ENCODE measurements at regions not wholly inside any gene's neighbourhood (a gene's known extent, or its start where the extent isn't known, plus 50 kb on each side); places are given as distances from the start of the nearest gene placed in this dataset.

- TF ChIP-seq, protein P1, sequence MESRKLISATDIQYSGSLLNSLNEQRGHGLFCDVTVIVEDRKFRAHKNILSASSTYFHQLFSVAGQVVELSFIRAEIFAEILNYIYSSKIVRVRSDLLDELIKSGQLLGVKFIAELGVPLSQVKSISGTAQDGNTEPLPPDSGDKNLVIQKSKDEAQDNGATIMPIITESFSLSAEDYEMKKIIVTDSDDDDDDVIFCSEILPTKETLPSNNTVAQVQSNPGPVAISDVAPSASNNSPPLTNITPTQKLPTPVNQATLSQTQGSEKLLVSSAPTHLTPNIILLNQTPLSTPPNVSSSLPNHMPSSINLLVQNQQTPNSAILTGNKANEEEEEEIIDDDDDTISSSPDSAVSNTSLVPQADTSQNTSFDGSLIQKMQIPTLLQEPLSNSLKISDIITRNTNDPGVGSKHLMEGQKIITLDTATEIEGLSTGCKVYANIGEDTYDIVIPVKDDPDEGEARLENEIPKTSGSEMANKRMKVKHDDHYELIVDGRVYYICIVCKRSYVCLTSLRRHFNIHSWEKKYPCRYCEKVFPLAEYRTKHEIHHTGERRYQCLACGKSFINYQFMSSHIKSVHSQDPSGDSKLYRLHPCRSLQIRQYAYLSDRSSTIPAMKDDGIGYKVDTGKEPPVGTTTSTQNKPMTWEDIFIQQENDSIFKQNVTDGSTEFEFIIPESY (IDR thresholded peaks at IDR 0.05; ENCODE audit: extremely low read depth, insufficient replicate concordance, low read length): no peak
- TF ChIP-seq REST (IDR thresholded peaks at IDR 0.05; ENCODE audit: low read depth): no peak
- no peak for TF ChIP-seq CBX3 (IDR thresholded peaks at IDR 0.05; ENCODE audit: low read depth)
These were observed 120.4 kb downstream of the CT47B1 start (continued) for GRCh38 chrX:120755066-120755846.

GRCh38 chrX:120753413-120754251 is 122.0 kb downstream of the CT47B1 start:
- ChIA-PET POLR2A (no interaction called here), CTCF (no interaction called here), RAD21 (ENCODE audit: low non-redundant PET in 1 of 2, low total read pairs in 2 of 2, uncharacterized antibody in 2 of 2, unreplicated experiment in 2 of 2) (no interaction called here)
- H3K27ac ChIP-seq (ENCODE audit: low read depth, low read length): no peak overlapping the region
- no peaks in the 10 kb centered on the region for H3K9me2 ChIP-seq (ENCODE audit: insufficient read depth)
- DNase-seq (ENCODE audit: low read depth, low spot score) (no peak), ATAC-seq (no peak)
- no peak overlapping the region for H2AFZ ChIP-seq (ENCODE audit: low read depth, low read length, poor library complexity, severe bottlenecking)
- H3K79me2 ChIP-seq (ENCODE audit: insufficient read depth, low read length): no peaks in the 10 kb centered on the region
- no peaks in the 10 kb centered on the region for H3K27me3 ChIP-seq (ENCODE audit: insufficient read depth, low read length)
- TF ChIP-seq, protein P2, sequence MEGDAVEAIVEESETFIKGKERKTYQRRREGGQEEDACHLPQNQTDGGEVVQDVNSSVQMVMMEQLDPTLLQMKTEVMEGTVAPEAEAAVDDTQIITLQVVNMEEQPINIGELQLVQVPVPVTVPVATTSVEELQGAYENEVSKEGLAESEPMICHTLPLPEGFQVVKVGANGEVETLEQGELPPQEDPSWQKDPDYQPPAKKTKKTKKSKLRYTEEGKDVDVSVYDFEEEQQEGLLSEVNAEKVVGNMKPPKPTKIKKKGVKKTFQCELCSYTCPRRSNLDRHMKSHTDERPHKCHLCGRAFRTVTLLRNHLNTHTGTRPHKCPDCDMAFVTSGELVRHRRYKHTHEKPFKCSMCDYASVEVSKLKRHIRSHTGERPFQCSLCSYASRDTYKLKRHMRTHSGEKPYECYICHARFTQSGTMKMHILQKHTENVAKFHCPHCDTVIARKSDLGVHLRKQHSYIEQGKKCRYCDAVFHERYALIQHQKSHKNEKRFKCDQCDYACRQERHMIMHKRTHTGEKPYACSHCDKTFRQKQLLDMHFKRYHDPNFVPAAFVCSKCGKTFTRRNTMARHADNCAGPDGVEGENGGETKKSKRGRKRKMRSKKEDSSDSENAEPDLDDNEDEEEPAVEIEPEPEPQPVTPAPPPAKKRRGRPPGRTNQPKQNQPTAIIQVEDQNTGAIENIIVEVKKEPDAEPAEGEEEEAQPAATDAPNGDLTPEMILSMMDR (IDR thresholded peaks at IDR 0.05 in 2 of 3, conservative IDR thresholded peaks at IDR 0.05 in 1 of 3; ENCODE audit: borderline replicate concordance in 1 of 3, insufficient read depth in 1 of 3, low read depth in 2 of 3, low read length in 2 of 3): no peak
- no peak for TF ChIP-seq EGR1 (IDR thresholded peaks at IDR 0.05; ENCODE audit: low read depth)
- no peak for TF ChIP-seq ELF1 (IDR thresholded peaks at IDR 0.05; ENCODE audit: borderline replicate concordance, low read depth)
- TF ChIP-seq MAX (IDR thresholded peaks at IDR 0.05): no peak
- no peak for TF ChIP-seq ZFX (IDR thresholded peaks at IDR 0.05)
- no peak overlapping the region for H3K9ac ChIP-seq (ENCODE audit: low read length)
- BruUV-seq (replicated peaks): no TSS peak
- intact Hi-C loops (cut with micrococcal nuclease): no loop called here
- H3K4me3 ChIP-seq (replicated peaks in 1 of 2; ENCODE audit: low read depth in 1 of 2, low read length in 2 of 2): no peak overlapping the region
- H3K4me2 ChIP-seq (ENCODE audit: low read length): no peak overlapping the region
- no peaks in the 10 kb centered on the region for H3K4me1 ChIP-seq (ENCODE audit: control insufficient read depth in 1 of 2, insufficient read depth in 2 of 2, low read length in 2 of 2)
- H3K36me3 ChIP-seq (ENCODE audit: control insufficient read depth in 1 of 2, insufficient read depth in 2 of 2, low read length in 2 of 2): no peaks in the 10 kb centered on the region
- H3K9me3 ChIP-seq (ENCODE audit: control insufficient read depth in 1 of 2, insufficient read depth in 1 of 2, low read depth in 1 of 2, low read length in 2 of 2): no peaks in the 10 kb centered on the region
- no peaks in the 10 kb centered on the region for H4K20me1 ChIP-seq (ENCODE audit: insufficient read depth)

Measured in HCT116 (cell line).